GM12864 (cell line): ENCODE measurements at regions not wholly inside any gene's neighbourhood (a gene's known extent, or its start where the extent isn't known, plus 50 kb on each side); places are given as distances from the start of the nearest gene placed in this dataset.

Source experiments
- DNase-seq: peaks from one replicate; pipeline ENCODE4 v3.0.0-alpha.2; 2011; ENCODE audit warnings: low read depth
- H3K4me3 ChIP-seq: 2 replicates; pipeline ENCODE4 v1.5.1; 2011; ENCODE audit warnings: mild to moderate bottlenecking, low read depth, low read length, control low read depth
- TF ChIP-seq, protein P1 (sequence below): IDR thresholded peaks from 2 replicates; pipeline ENCODE4 v1.5.1; 2011; ENCODE audit warnings: low read depth, mild to moderate bottlenecking, moderate library complexity, low read length, control low read depth, inconsistent platforms; ENCODE audit errors: missing control alignments

DNA sequence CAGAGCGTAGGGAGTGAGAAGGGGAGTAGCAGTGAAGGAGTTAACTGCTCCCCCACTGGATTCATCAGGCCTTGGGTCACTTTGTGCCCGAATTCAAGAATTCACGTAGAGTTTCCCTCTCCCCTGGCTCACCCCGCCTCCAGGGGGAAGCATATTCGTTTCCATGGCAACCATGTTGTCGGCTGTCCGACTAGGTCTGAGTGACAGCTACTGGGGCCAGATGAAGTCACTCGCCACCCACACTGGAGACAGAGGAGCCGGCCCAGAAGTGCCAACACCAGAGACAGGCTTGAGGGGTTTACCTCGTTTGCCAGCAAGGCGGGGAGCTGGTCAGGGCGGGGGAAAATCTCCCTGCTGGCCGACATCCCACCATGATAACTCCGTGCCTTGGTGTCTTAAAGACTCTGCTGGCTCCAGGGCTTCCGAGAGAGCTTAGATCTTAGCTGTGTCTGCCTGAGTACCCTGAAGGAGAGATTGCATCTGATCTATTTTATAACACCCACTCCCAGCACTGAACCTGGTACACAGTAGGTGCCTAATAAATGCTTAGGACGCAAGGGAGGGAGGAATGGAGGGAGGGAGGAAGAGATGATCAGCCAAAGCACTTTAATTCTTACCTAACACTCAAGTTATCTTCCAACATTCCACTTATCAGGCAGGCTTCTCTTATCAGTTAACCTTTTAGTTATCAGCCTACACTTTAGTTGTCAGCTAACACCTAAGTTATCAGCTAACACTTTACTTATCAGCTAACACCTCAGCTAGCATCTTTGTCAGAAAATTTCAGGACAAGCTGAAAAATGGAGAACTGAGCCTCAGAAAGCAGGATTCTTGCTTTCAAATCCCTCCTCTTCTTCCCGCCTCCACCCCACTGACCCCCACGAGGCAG, 57.2 kb upstream of the ZNRF4 start:
- DNase-seq, result no peak
- no peak overlapping the region for H3K4me3 ChIP-seq
- TF ChIP-seq, protein P1, sequence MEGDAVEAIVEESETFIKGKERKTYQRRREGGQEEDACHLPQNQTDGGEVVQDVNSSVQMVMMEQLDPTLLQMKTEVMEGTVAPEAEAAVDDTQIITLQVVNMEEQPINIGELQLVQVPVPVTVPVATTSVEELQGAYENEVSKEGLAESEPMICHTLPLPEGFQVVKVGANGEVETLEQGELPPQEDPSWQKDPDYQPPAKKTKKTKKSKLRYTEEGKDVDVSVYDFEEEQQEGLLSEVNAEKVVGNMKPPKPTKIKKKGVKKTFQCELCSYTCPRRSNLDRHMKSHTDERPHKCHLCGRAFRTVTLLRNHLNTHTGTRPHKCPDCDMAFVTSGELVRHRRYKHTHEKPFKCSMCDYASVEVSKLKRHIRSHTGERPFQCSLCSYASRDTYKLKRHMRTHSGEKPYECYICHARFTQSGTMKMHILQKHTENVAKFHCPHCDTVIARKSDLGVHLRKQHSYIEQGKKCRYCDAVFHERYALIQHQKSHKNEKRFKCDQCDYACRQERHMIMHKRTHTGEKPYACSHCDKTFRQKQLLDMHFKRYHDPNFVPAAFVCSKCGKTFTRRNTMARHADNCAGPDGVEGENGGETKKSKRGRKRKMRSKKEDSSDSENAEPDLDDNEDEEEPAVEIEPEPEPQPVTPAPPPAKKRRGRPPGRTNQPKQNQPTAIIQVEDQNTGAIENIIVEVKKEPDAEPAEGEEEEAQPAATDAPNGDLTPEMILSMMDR, result no peak

GRCh38 chr19:5398693-5399057, 56.5 kb upstream of the ZNRF4 start:
- no peak for DNase-seq
- TF ChIP-seq, protein P1, result no peak
- H3K4me3 ChIP-seq, result no peak overlapping the region

- no peak overlapping the region for H3K4me3 ChIP-seq
- DNase-seq, result peak; percentile 8
- TF ChIP-seq, protein P1, result no peak
Observed at GRCh38 chr19:5403968-5404640, 51.1 kb upstream of the ZNRF4 start.
